ENCODE measurements at regions not wholly inside any gene's neighbourhood (a gene's known extent, or its start where the extent isn't known, plus 50 kb on each side); places are given as distances from the start of the nearest gene placed in this dataset.

DNA sequence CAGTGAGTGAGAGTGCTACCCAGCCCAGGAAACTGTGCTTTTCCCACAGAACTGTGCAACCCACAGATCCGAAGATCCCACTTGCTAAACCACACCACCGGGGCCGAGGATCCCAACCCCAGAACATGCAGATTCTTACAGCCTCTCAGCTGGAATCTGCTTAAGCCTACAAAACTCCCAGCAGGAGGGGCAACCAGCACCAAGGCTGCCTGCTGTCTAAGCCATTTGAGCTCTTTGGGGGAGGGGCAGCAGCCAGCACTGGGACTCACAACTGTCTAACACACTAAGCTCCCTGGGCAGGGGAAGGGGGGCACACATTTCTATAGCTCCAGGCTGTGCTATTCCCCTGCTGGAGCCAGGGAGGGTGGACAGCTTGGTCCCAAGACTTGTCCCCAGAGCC is 529.9 kb downstream of the XPNPEP1 start:
- ATAC-seq (no peak), DNase-seq (no peak)
- no peak overlapping the region for H3K4me2 ChIP-seq (ENCODE audit: low read length)
- intact Hi-C loops (cut with micrococcal nuclease) = no loop called here
- no peaks in the 10 kb centered on the region for H4K20me1 ChIP-seq (ENCODE audit: low read length)
- H3F3A ChIP-seq (ENCODE audit: low read length, unreplicated experiment) = no peaks in the 10 kb centered on the region
- no peaks in the 10 kb centered on the region for H3K27me3 ChIP-seq (ENCODE audit: low read length)
- BruUV-seq (replicated peaks) = no TSS peak
- H3K9me2 ChIP-seq (replicated peaks; ENCODE audit: low read length) = no peaks in the 10 kb centered on the region
- H3K9me3 ChIP-seq (ENCODE audit: low read length) = no peaks in the 10 kb centered on the region
- TF ChIP-seq, protein P1, sequence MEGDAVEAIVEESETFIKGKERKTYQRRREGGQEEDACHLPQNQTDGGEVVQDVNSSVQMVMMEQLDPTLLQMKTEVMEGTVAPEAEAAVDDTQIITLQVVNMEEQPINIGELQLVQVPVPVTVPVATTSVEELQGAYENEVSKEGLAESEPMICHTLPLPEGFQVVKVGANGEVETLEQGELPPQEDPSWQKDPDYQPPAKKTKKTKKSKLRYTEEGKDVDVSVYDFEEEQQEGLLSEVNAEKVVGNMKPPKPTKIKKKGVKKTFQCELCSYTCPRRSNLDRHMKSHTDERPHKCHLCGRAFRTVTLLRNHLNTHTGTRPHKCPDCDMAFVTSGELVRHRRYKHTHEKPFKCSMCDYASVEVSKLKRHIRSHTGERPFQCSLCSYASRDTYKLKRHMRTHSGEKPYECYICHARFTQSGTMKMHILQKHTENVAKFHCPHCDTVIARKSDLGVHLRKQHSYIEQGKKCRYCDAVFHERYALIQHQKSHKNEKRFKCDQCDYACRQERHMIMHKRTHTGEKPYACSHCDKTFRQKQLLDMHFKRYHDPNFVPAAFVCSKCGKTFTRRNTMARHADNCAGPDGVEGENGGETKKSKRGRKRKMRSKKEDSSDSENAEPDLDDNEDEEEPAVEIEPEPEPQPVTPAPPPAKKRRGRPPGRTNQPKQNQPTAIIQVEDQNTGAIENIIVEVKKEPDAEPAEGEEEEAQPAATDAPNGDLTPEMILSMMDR (conservative IDR thresholded peaks at IDR 0.05; ENCODE audit: low read depth, low read length) = no peak
- TF ChIP-seq EZH2phosphoT487 (IDR thresholded peaks at IDR 0.05; ENCODE audit: borderline replicate concordance, low read length) = no peak
- no peak for TF ChIP-seq EZH2 (IDR thresholded peaks at IDR 0.05; ENCODE audit: low read length, unreplicated experiment)
- H3K27ac ChIP-seq (ENCODE audit: low read length) = no peak overlapping the region
- CTCF ChIA-PET = no interaction called here
- no peaks in the 10 kb centered on the region for H3K36me3 ChIP-seq (ENCODE audit: low read depth, low read length)
- POLR2A ChIA-PET (ENCODE audit: unreplicated experiment) = no interaction called here
- no peaks in the 10 kb centered on the region for H3K4me1 ChIP-seq (ENCODE audit: insufficient read depth, low read length)
- no peak overlapping the region for H3K4me3 ChIP-seq (ENCODE audit: low read length)
- no peak overlapping the region for H3K9ac ChIP-seq (ENCODE audit: low read length)
- no peaks in the 10 kb centered on the region for H3K79me2 ChIP-seq (ENCODE audit: low read length)
- no peak overlapping the region for H2AFZ ChIP-seq (ENCODE audit: low read length)

DNA sequence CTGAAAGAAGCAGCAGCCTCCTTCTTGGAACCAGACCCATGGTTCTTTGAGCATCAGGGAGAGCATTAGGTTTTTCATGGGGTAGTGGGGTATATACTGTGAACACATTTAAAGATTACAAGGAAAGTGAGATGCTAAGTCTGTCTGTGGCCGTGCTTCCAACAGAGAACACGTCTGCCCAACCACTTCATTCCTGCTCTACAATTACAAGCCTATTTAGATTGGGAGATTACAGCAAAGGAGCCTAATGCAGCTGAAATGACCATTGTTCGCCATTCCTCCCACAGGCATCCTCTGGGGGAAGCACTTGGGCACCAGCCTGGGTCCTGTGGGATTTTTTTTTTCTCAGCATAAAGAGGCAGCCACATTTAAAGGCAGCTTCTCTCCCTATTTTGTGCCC is 536.4 kb downstream of the XPNPEP1 start:
- Histone ChIP-seq H3K4me3 (ENCODE audit: low read length) (no peak overlapping the region), H3K9ac (ENCODE audit: low read length) (no peak overlapping the region), H3K9me2 (replicated peaks; ENCODE audit: low read length) (no peaks in the 10 kb centered on the region), H3K27ac (ENCODE audit: low read length) (no peak overlapping the region), H3K27me3 (ENCODE audit: low read length) (no peaks in the 10 kb centered on the region), H2AFZ (ENCODE audit: low read length) (no peak overlapping the region), H4K20me1 (ENCODE audit: low read length) (no peaks in the 10 kb centered on the region), H3F3A (ENCODE audit: low read length, unreplicated experiment) (no peaks in the 10 kb centered on the region), H3K4me1 (ENCODE audit: insufficient read depth, low read length) (no peaks in the 10 kb centered on the region), H3K4me2 (ENCODE audit: low read length) (no peak overlapping the region), H3K9me3 (ENCODE audit: low read length) (no peaks in the 10 kb centered on the region), H3K36me3 (ENCODE audit: low read depth, low read length) (no peaks in the 10 kb centered on the region), H3K79me2 (ENCODE audit: low read length) (no peaks in the 10 kb centered on the region)
- DNase-seq = no peak
- BruUV-seq (replicated peaks) = no TSS peak
- intact Hi-C loops (cut with micrococcal nuclease) = no loop called here
- no peak for ATAC-seq
- TF ChIP-seq, protein P1 (conservative IDR thresholded peaks at IDR 0.05; ENCODE audit: low read depth, low read length) = no peak
- TF ChIP-seq EZH2 (IDR thresholded peaks at IDR 0.05; ENCODE audit: low read length, unreplicated experiment) = no peak
- TF ChIP-seq EZH2phosphoT487 (IDR thresholded peaks at IDR 0.05; ENCODE audit: borderline replicate concordance, low read length) = no peak
- CTCF ChIA-PET = no interaction called here
- POLR2A ChIA-PET (ENCODE audit: unreplicated experiment) = no interaction called here

DNA sequence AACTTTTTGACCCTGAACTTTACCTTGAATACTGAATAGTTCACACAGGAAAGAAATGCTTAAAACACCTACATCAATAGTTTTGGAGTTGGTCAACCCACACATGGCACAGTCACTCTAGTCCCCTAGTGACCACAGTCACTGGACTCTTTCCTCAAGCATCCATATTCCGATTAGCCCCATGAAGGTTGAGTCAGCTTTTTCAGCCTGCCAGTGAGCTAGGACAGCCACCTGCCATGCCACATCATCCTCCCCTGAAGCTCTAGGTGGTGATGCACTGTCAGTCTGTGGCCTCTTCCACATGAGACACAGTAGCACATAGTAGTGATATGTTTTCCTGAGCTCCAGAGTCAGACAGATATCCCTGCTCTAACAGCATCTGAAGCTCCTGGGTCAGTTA is 537.2 kb downstream of the XPNPEP1 start:
- H3K9ac ChIP-seq (ENCODE audit: low read length) = no peak overlapping the region
- no peak overlapping the region for H2AFZ ChIP-seq (ENCODE audit: low read length)
- H4K20me1 ChIP-seq (ENCODE audit: low read length) = no peaks in the 10 kb centered on the region
- no peaks in the 10 kb centered on the region for H3K79me2 ChIP-seq (ENCODE audit: low read length)
- CTCF ChIA-PET = no interaction called here
- no peaks in the 10 kb centered on the region for H3K36me3 ChIP-seq (ENCODE audit: low read depth, low read length)
- H3K4me2 ChIP-seq (ENCODE audit: low read length) = no peak overlapping the region
- DNase-seq (no peak), ATAC-seq (no peak)
- no peak for TF ChIP-seq EZH2phosphoT487 (IDR thresholded peaks at IDR 0.05; ENCODE audit: borderline replicate concordance, low read length)
- TF ChIP-seq EZH2 (IDR thresholded peaks at IDR 0.05; ENCODE audit: low read length, unreplicated experiment) = no peak
- TF ChIP-seq, protein P1 (conservative IDR thresholded peaks at IDR 0.05; ENCODE audit: low read depth, low read length) = no peak
- H3K9me2 ChIP-seq (replicated peaks; ENCODE audit: low read length) = no peaks in the 10 kb centered on the region
- H3F3A ChIP-seq (ENCODE audit: low read length, unreplicated experiment) = no peaks in the 10 kb centered on the region
- no peaks in the 10 kb centered on the region for H3K9me3 ChIP-seq (ENCODE audit: low read length)
- no peaks in the 10 kb centered on the region for H3K27me3 ChIP-seq (ENCODE audit: low read length)
- intact Hi-C loops (cut with micrococcal nuclease) = no loop called here
- POLR2A ChIA-PET (ENCODE audit: unreplicated experiment) = no interaction called here
- no peak overlapping the region for H3K4me3 ChIP-seq (ENCODE audit: low read length)
- no peak overlapping the region for H3K27ac ChIP-seq (ENCODE audit: low read length)
- BruUV-seq (replicated peaks) = no TSS peak
- no peaks in the 10 kb centered on the region for H3K4me1 ChIP-seq (ENCODE audit: insufficient read depth, low read length)
